Testis (tissue), 2 donors: ENCODE measurements at regions not wholly inside any gene's neighbourhood (a gene's known extent, or its start where the extent isn't known, plus 50 kb on each side); places are given as distances from the start of the nearest gene placed in this dataset.

Experiments
- CTCF ChIP-seq, 3 experiments: fragments of 450-650 bp in 2 of 3; fragments of 200-600 bp in 1 of 3; sonication (generic) in 1 of 3; IDR thresholded peaks; one replicate each; pipeline ENCODE4 v1.5.1; 2016 to 2019; ENCODE audit warnings: antibody characterized with exemption in 3 of 3, mild to moderate bottlenecking in 2 of 3, moderate library complexity in 1 of 3
- POLR2A ChIP-seq: fragments of 450-650 bp; IDR thresholded peaks from one replicate; pipeline ENCODE4 v1.6.1; 2017; ENCODE audit warnings: antibody characterized with exemption, mild to moderate bottlenecking, moderate library complexity

- TF ChIP-seq CTCF (IDR thresholded peaks at IDR 0.05): no peak
- no peak for TF ChIP-seq POLR2A
Observed at GRCh38 chr5:165014439-165014838, 1509.0 kb downstream of the MAT2B start.
